Loucy (cell line): ENCODE measurements at regions not wholly inside any gene's neighbourhood (a gene's known extent, or its start where the extent isn't known, plus 50 kb on each side); places are given as distances from the start of the nearest gene placed in this dataset.

Source experiments
- CTCF ChIP-seq: fragments of 200-600 bp; sonication (generic); conservative IDR thresholded peaks from 2 replicates; pipeline ENCODE4 v1.5.1; 2014; ENCODE audit warnings: mild to moderate bottlenecking, antibody characterized with exemption, low read length
- EZH2phosphoT487 ChIP-seq: fragments of 200-600 bp; IDR thresholded peaks from 2 replicates; pipeline ENCODE4 v1.6.1; 2018; ENCODE audit warnings: antibody characterized with exemption, mild to moderate bottlenecking, moderate library complexity, borderline replicate concordance

DNA sequence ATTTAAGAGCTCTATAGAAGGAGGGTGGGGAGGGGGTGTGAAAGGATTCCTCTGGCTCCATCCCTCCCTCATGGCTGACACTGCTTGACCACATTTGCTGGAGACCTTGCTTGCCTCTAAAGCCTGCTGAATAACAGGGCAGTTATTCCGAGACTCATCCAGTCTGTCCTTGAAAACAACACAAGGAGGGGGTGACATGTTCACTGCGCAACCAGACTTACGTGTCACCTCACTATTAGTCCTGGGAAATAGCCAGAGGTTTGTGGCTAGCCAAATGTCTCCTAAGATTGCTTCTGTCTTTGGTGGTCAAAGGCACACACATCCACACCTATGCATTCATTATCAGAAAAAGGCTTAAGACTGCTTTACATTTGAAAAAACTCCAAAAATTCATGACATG, 256.2 kb upstream of the SKOR2 start:
- TF ChIP-seq EZH2phosphoT487 (no peak), CTCF (no peak)
